Mesothelial cell of epicardium (in vitro differentiated cells): ENCODE measurements at regions not wholly inside any gene's neighbourhood (a gene's known extent, or its start where the extent isn't known, plus 50 kb on each side); places are given as distances from the start of the nearest gene placed in this dataset.

ENCODE experiments used
- DNase-seq, 2 experiments: peaks; one replicate each; pipeline ENCODE4 v3.0.0; 2021; ENCODE audit warnings: low spot score in 2 of 2; ENCODE audit not compliant: unreplicated experiment in 2 of 2
- H3K27ac Mint-ChIP-seq: 2 replicates; pipeline ENCODE4 v1.8.0; 2021; ENCODE audit warnings: mixed read lengths
- H3K27me3 Mint-ChIP-seq: 2 replicates; pipeline ENCODE4 v1.8.0; 2021; ENCODE audit warnings: low read depth, mixed read lengths
- H3K36me3 Mint-ChIP-seq: 2 replicates; pipeline ENCODE4 v1.8.0; 2021; ENCODE audit warnings: mixed read lengths
- H3K4me1 Mint-ChIP-seq: 2 replicates; pipeline ENCODE4 v1.8.0; 2021; ENCODE audit warnings: mixed read lengths
- H3K4me3 Mint-ChIP-seq: 2 replicates; pipeline ENCODE4 v1.8.0; 2021; ENCODE audit warnings: mild to moderate bottlenecking, moderate library complexity, mixed read lengths
- H3K9me3 Mint-ChIP-seq: 2 replicates; pipeline ENCODE4 v1.8.0; 2021; ENCODE audit warnings: mixed read lengths
- TF ChIP-seq, protein P1 (sequence below): fragments of 200-600 bp; sonication (generic); IDR thresholded peaks from one replicate; pipeline ENCODE4 v1.5.0; 2021; ENCODE audit warnings: antibody characterized with exemption; ENCODE audit not compliant: unreplicated experiment

DNA sequence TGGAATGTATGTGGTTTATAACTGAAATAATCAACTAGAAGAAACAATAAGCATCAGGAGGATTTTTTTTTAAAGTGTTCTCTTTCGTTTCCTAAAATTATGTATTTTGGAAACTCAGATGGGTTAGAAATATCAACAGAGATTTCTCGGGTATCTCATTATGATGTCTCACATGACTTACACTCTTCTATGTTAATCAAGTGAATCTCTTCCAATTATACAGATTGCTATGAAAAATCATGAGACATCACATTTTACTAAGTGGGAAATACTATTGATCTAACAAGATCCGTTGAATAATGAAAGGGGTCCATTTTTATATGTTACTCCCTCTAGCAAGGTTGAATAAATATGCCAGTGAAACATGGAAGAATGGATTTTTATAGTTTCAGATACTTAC lies 54.7 kb upstream of the NRIP1 start:
- Mint-ChIP-seq H3K27ac (no peak overlapping the region), H3K4me3 (no peak overlapping the region), H3K4me1 (peaks cover 4% of the 10 kb centered on the region), H3K9me3 (no peaks in the 10 kb centered on the region), H3K36me3 (no peaks in the 10 kb centered on the region), H3K27me3 (no peaks in the 10 kb centered on the region)
- TF ChIP-seq, protein P1, sequence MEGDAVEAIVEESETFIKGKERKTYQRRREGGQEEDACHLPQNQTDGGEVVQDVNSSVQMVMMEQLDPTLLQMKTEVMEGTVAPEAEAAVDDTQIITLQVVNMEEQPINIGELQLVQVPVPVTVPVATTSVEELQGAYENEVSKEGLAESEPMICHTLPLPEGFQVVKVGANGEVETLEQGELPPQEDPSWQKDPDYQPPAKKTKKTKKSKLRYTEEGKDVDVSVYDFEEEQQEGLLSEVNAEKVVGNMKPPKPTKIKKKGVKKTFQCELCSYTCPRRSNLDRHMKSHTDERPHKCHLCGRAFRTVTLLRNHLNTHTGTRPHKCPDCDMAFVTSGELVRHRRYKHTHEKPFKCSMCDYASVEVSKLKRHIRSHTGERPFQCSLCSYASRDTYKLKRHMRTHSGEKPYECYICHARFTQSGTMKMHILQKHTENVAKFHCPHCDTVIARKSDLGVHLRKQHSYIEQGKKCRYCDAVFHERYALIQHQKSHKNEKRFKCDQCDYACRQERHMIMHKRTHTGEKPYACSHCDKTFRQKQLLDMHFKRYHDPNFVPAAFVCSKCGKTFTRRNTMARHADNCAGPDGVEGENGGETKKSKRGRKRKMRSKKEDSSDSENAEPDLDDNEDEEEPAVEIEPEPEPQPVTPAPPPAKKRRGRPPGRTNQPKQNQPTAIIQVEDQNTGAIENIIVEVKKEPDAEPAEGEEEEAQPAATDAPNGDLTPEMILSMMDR = no peak
- no peak for DNase-seq

DNA sequence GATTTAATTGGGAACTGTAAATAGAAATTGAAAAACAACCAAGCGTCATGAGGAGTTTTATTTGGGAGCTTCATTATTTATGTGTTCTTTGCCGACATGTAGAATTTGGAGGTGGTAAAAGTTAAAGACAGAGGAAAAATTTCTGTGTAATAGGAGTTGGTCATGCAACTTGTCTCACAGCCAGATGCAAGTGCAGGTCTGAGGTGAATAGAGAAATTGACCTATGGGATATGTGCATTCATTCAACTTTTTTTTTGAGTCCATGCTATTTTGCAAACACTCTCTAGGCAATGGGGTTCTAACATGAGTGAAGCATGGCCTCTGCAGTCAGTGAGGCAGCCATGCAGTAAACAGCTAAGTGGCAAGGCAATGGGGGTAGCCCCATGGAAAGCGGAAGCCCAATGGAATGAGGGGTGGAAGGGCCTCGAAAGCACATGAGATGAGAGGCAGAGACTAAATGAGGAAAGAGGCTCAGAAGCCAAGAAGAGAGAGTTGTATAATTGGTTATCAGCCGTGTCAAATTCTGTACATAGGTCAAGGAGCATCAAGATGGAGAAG lies 56.4 kb upstream of the NRIP1 start:
- no peaks in the 10 kb centered on the region for H3K9me3 Mint-ChIP-seq
- H3K36me3 Mint-ChIP-seq = no peaks in the 10 kb centered on the region
- H3K4me3 Mint-ChIP-seq = no peak overlapping the region
- no peak overlapping the region for H3K27ac Mint-ChIP-seq
- TF ChIP-seq, protein P1 = no peak
- H3K27me3 Mint-ChIP-seq = no peaks in the 10 kb centered on the region
- DNase-seq = no peak
- H3K4me1 Mint-ChIP-seq = peaks cover 9% of the 10 kb centered on the region

DNA sequence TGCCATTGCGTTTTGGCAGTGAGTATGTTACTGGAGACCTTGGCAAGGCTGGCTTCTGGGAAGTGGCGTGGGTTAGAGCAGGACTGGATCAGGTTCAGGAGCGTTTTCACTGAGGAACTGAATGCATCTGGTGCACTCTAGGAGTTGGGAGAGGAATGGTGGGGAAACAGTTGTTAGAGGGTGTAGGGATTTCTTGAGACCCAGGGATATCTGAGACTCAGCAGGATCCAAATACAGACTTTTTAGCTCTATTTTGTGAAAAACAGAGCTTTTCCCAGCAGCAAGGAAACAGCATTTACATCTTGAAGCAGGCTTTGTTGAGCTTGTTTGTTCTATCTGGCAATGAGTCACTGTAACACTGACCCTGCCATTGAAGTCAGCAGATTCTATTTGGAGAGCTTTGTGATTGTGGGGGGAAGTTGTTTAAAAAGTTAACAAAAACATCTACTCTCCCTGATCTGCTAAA lies 56.9 kb upstream of the NRIP1 start:
- TF ChIP-seq, protein P1 = no peak
- Mint-ChIP-seq H3K36me3 (no peaks in the 10 kb centered on the region), H3K4me3 (no peak overlapping the region), H3K27me3 (no peaks in the 10 kb centered on the region), H3K9me3 (no peaks in the 10 kb centered on the region), H3K27ac (no peak overlapping the region), H3K4me1 (peaks cover 9% of the 10 kb centered on the region)
- DNase-seq = no peak

DNA sequence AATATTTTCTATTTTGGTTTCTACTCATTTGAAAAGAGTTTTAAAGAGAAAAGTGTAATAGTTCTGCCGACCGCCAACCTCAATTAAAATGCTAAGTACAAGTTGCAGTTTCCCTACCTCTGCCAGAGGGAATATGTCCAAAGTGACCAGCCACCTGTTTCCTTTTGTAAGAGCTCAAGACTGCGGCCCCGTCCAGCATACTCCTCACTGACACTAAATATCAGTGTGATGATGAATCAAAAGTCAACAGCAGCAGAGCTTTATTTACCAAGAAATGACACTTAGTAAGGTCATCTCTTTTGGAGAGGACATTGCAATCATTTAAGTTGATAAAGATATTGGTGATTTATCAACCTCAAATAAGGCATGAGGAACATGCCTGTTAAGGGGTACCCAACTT lies 57.4 kb upstream of the NRIP1 start:
- Mint-ChIP-seq H3K27me3 (no peaks in the 10 kb centered on the region), H3K9me3 (no peaks in the 10 kb centered on the region), H3K36me3 (no peaks in the 10 kb centered on the region), H3K27ac (no peak overlapping the region), H3K4me3 (no peak overlapping the region), H3K4me1 (peaks cover 9% of the 10 kb centered on the region)
- TF ChIP-seq, protein P1 = no peak
- DNase-seq = no peak

DNA sequence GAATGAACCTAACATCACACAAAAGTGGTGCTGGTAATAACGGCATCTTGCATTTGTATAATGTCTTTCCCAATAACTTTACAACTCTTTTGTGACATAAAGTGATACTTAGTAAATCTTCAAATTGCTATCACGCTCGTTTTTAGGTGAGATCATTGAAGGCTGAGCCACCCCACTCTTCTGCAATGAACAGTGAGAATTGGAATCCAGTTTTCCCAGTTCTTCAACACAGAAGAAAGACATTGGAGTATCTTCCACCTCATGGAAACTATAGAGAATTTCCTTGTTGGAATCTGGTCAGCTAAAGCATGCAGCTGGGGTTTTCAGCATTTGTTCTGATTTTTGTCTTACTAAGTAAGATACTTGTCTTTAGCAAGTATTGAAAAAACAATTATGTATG lies 59.9 kb upstream of the NRIP1 start:
- TF ChIP-seq, protein P1 = no peak
- H3K27ac Mint-ChIP-seq = no peak overlapping the region
- H3K9me3 Mint-ChIP-seq = peaks cover 5% of the 10 kb centered on the region
- H3K27me3 Mint-ChIP-seq = no peaks in the 10 kb centered on the region
- H3K4me1 Mint-ChIP-seq = peaks cover 9% of the 10 kb centered on the region
- no peak overlapping the region for H3K4me3 Mint-ChIP-seq
- no peaks in the 10 kb centered on the region for H3K36me3 Mint-ChIP-seq
- DNase-seq = no peak

DNA sequence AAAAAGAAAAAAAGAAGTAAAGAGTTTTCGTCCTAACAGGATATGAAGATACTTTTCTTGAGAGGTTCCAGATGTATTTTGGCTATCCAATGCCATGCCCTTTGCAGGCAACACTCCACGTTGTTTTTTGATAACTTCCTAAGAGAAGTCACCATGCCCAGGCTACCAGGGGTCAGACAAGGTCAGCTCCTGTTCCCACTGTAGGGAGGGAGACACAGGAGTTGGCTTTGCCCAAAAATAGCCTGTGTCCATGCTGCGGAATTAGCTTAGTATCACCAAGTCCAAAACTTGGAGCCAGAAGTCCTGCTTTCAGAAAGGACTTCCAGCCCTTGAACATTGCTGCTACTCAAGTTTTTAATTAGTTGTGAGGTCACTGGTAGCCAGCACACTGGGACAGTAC lies 62.1 kb upstream of the NRIP1 start:
- no peaks in the 10 kb centered on the region for H3K36me3 Mint-ChIP-seq
- no peaks in the 10 kb centered on the region for H3K27me3 Mint-ChIP-seq
- H3K27ac Mint-ChIP-seq = no peak overlapping the region
- H3K4me3 Mint-ChIP-seq = no peak overlapping the region
- peaks cover 5% of the 10 kb centered on the region for H3K9me3 Mint-ChIP-seq
- peaks cover 9% of the 10 kb centered on the region for H3K4me1 Mint-ChIP-seq
- TF ChIP-seq, protein P1 = no peak
- no peak for DNase-seq
